ENCODE measurements at regions not wholly inside any gene's neighbourhood (a gene's known extent, or its start where the extent isn't known, plus 50 kb on each side); places are given as distances from the start of the nearest gene placed in this dataset.

DNA sequence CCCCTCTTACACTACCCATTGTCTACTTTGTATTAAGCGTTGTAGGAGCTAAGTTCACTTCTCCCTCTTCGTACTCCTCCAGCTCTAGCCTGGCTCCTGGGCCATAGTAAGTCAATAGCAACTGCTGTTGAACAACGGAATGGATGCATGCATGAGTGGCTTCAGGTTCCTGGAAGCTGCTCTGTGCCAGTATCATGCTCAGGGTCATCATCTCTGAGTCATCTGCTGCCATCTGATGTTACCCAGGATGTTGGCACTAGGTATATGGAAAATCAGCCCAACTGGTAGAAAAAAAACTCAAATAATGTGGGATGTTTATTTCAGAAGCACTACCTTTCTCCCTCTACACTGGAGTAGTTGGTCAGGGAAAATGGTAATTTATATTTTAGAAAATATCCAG lies 536.8 kb downstream of the NPIPA7 start:
- H3K36me3 ChIP-seq = no peaks in the 10 kb centered on the region
- H3K4me3 ChIP-seq = no peak overlapping the region
- no peak for DNase-seq
- intact Hi-C loops (cut with DNase I; ENCODE audit: low total_unique reads) = no loop called here
- no peaks in the 10 kb centered on the region for H3K4me1 ChIP-seq
- H3K9me3 ChIP-seq = no peaks in the 10 kb centered on the region
- TF ChIP-seq POLR2A (IDR thresholded peaks at IDR 0.05) = no peak
- no peaks in the 10 kb centered on the region for H3K27me3 ChIP-seq
- H3K27ac ChIP-seq = no peak overlapping the region

GRCh38 chr16:16917191-16917785 lies 538.3 kb downstream of the NPIPA7 start:
- no peak overlapping the region for H3K27ac ChIP-seq
- intact Hi-C loops (cut with DNase I; ENCODE audit: low total_unique reads) = no loop called here
- TF ChIP-seq, protein P1, sequence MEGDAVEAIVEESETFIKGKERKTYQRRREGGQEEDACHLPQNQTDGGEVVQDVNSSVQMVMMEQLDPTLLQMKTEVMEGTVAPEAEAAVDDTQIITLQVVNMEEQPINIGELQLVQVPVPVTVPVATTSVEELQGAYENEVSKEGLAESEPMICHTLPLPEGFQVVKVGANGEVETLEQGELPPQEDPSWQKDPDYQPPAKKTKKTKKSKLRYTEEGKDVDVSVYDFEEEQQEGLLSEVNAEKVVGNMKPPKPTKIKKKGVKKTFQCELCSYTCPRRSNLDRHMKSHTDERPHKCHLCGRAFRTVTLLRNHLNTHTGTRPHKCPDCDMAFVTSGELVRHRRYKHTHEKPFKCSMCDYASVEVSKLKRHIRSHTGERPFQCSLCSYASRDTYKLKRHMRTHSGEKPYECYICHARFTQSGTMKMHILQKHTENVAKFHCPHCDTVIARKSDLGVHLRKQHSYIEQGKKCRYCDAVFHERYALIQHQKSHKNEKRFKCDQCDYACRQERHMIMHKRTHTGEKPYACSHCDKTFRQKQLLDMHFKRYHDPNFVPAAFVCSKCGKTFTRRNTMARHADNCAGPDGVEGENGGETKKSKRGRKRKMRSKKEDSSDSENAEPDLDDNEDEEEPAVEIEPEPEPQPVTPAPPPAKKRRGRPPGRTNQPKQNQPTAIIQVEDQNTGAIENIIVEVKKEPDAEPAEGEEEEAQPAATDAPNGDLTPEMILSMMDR (IDR thresholded peaks at IDR 0.05) = no peak
- TF ChIP-seq POLR2A (IDR thresholded peaks at IDR 0.05) = no peak
- H3K4me1 ChIP-seq = no peaks in the 10 kb centered on the region
- H3K36me3 ChIP-seq = no peaks in the 10 kb centered on the region
- H3K9me3 ChIP-seq = no peaks in the 10 kb centered on the region
- no peaks in the 10 kb centered on the region for H3K27me3 ChIP-seq
- DNase-seq = no peak
- no peak overlapping the region for H3K4me3 ChIP-seq

- intact Hi-C loops (cut with DNase I; ENCODE audit: low total_unique reads) = no loop called here
- Histone ChIP-seq H3K27ac (no peak overlapping the region), H3K4me3 (no peak overlapping the region), H3K9me3 (peaks cover 0 to 4% of the 10 kb centered on the region in 2 donors), H3K27me3 (no peaks in the 10 kb centered on the region), H3K4me1 (no peaks in the 10 kb centered on the region), H3K36me3 (no peaks in the 10 kb centered on the region)
- TF ChIP-seq POLR2A (IDR thresholded peaks at IDR 0.05) = no peak
- TF ChIP-seq, protein P1 (IDR thresholded peaks at IDR 0.05) = no peak
- DNase-seq = no peak
Observed at GRCh38 chr16:16923479-16923878, 544.5 kb downstream of the NPIPA7 start.

DNA sequence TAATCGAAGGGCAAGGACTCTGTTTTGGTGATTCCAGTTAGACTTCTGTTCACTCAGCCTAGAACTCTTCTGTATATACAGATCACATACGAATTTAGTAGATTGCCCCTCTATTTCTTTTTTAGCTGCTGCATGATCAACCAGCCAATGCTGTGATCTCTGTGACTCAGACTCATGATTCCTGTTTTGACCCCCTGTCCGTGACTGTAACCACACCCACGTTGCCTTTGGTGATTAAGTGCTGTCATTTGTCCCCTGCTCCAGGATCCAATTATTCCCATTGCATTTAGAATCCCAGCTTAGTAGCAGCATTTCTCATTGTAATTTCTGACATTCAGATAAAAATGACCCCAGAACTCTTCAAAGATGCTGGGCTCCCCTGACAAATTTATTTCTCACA lies 545.7 kb downstream of the NPIPA7 start:
- H3K9me3 ChIP-seq = peaks cover 0 to 4% of the 10 kb centered on the region in 2 donors
- H3K27ac ChIP-seq = no peak overlapping the region
- intact Hi-C loops (cut with DNase I; ENCODE audit: low total_unique reads) = no loop called here
- no peaks in the 10 kb centered on the region for H3K36me3 ChIP-seq
- no peak overlapping the region for H3K4me3 ChIP-seq
- no peak for DNase-seq
- no peaks in the 10 kb centered on the region for H3K4me1 ChIP-seq
- TF ChIP-seq, protein P1 (IDR thresholded peaks at IDR 0.05) = no peak
- TF ChIP-seq POLR2A (IDR thresholded peaks at IDR 0.05) = no peak
- no peaks in the 10 kb centered on the region for H3K27me3 ChIP-seq

- no peaks in the 10 kb centered on the region for H3K36me3 ChIP-seq
- H3K27ac ChIP-seq = no peak overlapping the region
- no peak overlapping the region for H3K4me3 ChIP-seq
- intact Hi-C loops (cut with DNase I; ENCODE audit: low total_unique reads) = no loop called here
- TF ChIP-seq POLR2A (IDR thresholded peaks at IDR 0.05) = no peak
- TF ChIP-seq, protein P1 (IDR thresholded peaks at IDR 0.05) = no peak
- peaks cover 0 to 4% of the 10 kb centered on the region in 2 donors for H3K9me3 ChIP-seq
- H3K4me1 ChIP-seq = no peaks in the 10 kb centered on the region
- no peaks in the 10 kb centered on the region for H3K27me3 ChIP-seq
- no peak for DNase-seq
Observed at GRCh38 chr16:16925432-16925831, 545.3 kb downstream of the XYLT1 start.

All from uterus (tissue), 3 donors.